A673 (cell line): ENCODE measurements at regions not wholly inside any gene's neighbourhood (a gene's known extent, or its start where the extent isn't known, plus 50 kb on each side); places are given as distances from the start of the nearest gene placed in this dataset.

Experiments
- BruUV-seq: library from RNA; stranded (reverse); fragments of 400-500 nt; replicated peaks from 2 replicates; lab custom pipeline; 2021; lab: Mats Ljungman, UMichigan
- CTCF ChIA-PET: fragments of 300-600 bp; sonication (Branson Sonifier 250); formaldehyde crosslinking; loops from one replicate; lab custom pipeline; 2022; ENCODE audit warnings: antibody characterized with exemption; lab: Charles Lee
- POLR2A ChIA-PET: fragments of 300-600 bp; sonication (Branson Sonifier 250); formaldehyde crosslinking; loops from one replicate; lab custom pipeline; 2022; ENCODE audit warnings: antibody characterized with exemption; ENCODE audit not compliant: low non-redundant PET; lab: Charles Lee
- DNase-seq: peaks from one replicate; pipeline ENCODE4 v3.0.0-alpha.2; 2015; ENCODE audit warnings: low spot score
- H3K27ac ChIP-seq: fragments of 200-600 bp; sonication (generic); 2 replicates; pipeline ENCODE4 v1.5.1; 2016; ENCODE audit warnings: mixed run types, low read depth, mild to moderate bottlenecking, mixed read lengths, antibody characterized with exemption, low read length; ENCODE audit not compliant: poor library complexity, severe bottlenecking
- H3K27me3 ChIP-seq: fragments of 200-600 bp; sonication (generic); replicated peaks from 2 replicates; pipeline ENCODE4 v1.6.1; 2017; ENCODE audit warnings: mixed run types, low read depth, mild to moderate bottlenecking, mixed read lengths, antibody characterized with exemption, low read length; ENCODE audit not compliant: insufficient read depth, poor library complexity
- H3K36me3 ChIP-seq: fragments of 200-600 bp; sonication (generic); 2 replicates; pipeline ENCODE4 v1.6.1; 2016; ENCODE audit warnings: mixed run types, mild to moderate bottlenecking, mixed read lengths, antibody characterized with exemption, low read length; ENCODE audit not compliant: insufficient read depth, poor library complexity, severe bottlenecking
- H3K4me1 ChIP-seq: fragments of 200-600 bp; sonication (generic); 2 replicates; pipeline ENCODE4 v1.6.1; 2017; ENCODE audit warnings: mixed run types, mild to moderate bottlenecking, mixed read lengths, antibody characterized with exemption, low read length; ENCODE audit not compliant: insufficient read depth, poor library complexity, severe bottlenecking
- H3K4me3 ChIP-seq: fragments of 200-600 bp; sonication (generic); 2 replicates; pipeline ENCODE4 v1.5.1; 2016; ENCODE audit warnings: low read depth, mixed run types, mild to moderate bottlenecking, mixed read lengths, low read length; ENCODE audit not compliant: poor library complexity, severe bottlenecking
- H3K9me3 ChIP-seq: fragments of 200-600 bp; sonication (generic); 2 replicates; pipeline ENCODE4 v1.6.1; 2016; ENCODE audit warnings: mixed run types, low read depth, mild to moderate bottlenecking, mixed read lengths, antibody characterized with exemption, low read length; ENCODE audit not compliant: poor library complexity, severe bottlenecking
- EZH2 ChIP-seq: fragments of 200-600 bp; sonication (generic); IDR thresholded peaks from 2 replicates; pipeline ENCODE4 v1.6.1; 2017; ENCODE audit warnings: borderline replicate concordance, low read depth, mild to moderate bottlenecking, mixed read lengths, antibody characterized with exemption, low read length; ENCODE audit not compliant: poor library complexity, severe bottlenecking
- intact Hi-C: fragments of 100-400 bp; cut with micrococcal nuclease; formaldehyde crosslinking; loops from one replicate; pipeline ENCODE4 v1.10.0; 2022; ENCODE audit not compliant: unreplicated experiment
- TF ChIP-seq, protein P1 (sequence below): fragments of 300-800, 200-600 bp; sonication (generic); conservative IDR thresholded peaks from 2 replicates; pipeline ENCODE4 v1.5.1; 2017; ENCODE audit warnings: low read depth, mild to moderate bottlenecking, antibody characterized with exemption, low read length, moderate library complexity, mixed read lengths

DNA sequence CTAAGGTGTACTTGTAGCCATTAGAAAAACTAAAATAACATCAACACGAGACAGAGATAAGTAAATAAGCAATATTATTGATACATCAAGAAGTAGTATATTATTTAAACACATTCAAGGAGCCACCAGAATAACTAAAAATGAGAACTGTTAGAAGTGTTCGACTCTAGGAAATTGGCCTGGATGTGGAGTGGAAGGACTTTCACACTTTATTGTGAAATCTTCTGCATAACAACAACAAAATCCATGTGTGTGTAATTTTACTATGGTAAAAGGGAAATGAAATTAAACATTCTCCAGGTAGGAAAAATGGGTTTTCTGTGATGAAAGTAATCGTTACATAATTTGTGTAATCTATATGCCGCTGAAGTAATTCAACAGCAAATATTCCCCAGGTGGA lies 96.3 kb upstream of the RNF152 start:
- Histone ChIP-seq H3K27ac (no peak overlapping the region), H3K4me3 (no peak overlapping the region), H3K4me1 (peaks cover 17% of the 10 kb centered on the region), H3K9me3 (no peaks in the 10 kb centered on the region), H3K27me3 (no peaks in the 10 kb centered on the region), H3K36me3 (no peaks in the 10 kb centered on the region)
- CTCF ChIA-PET: interaction anchor here (0.6 kb wide), 1 partner anchor 181 kb away, joined by 3 read pairs; no protein-coding TSS in a partner anchor
- POLR2A ChIA-PET: no interaction called here
- no peak for TF ChIP-seq EZH2
- TF ChIP-seq, protein P1, sequence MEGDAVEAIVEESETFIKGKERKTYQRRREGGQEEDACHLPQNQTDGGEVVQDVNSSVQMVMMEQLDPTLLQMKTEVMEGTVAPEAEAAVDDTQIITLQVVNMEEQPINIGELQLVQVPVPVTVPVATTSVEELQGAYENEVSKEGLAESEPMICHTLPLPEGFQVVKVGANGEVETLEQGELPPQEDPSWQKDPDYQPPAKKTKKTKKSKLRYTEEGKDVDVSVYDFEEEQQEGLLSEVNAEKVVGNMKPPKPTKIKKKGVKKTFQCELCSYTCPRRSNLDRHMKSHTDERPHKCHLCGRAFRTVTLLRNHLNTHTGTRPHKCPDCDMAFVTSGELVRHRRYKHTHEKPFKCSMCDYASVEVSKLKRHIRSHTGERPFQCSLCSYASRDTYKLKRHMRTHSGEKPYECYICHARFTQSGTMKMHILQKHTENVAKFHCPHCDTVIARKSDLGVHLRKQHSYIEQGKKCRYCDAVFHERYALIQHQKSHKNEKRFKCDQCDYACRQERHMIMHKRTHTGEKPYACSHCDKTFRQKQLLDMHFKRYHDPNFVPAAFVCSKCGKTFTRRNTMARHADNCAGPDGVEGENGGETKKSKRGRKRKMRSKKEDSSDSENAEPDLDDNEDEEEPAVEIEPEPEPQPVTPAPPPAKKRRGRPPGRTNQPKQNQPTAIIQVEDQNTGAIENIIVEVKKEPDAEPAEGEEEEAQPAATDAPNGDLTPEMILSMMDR: no peak
- no TSS peak for BruUV-seq
- no peak for DNase-seq
- intact Hi-C loops: no loop called here

DNA sequence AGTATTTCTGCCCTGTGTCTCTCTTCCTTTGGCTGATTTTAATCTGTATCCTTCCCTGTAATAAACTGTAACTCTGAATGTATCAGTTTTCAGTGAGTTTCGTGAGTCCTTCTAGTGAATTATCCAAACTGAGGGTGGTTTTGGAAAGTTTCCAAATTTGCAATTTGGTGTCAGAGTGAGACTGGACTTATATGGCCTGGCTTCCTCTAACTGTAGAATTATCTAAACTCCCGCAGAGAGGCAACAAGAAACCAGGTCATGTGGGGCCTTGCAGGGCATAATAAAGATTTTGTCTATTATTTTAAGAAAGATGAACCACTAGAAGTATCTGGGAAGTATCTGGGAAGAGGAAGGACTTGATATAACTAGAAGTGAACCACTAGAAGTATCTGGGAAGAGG lies 95.3 kb upstream of the RNF152 start:
- no peaks in the 10 kb centered on the region for H3K27me3 ChIP-seq
- ChIA-PET POLR2A (interaction anchor here (0.6 kb wide), 1 partner anchor 1193 kb away, joined by 3 read pairs; no protein-coding TSS in a partner anchor), CTCF (no interaction called here)
- intact Hi-C loops: no loop called here
- BruUV-seq: no TSS peak
- no peak overlapping the region for H3K27ac ChIP-seq
- no peaks in the 10 kb centered on the region for H3K9me3 ChIP-seq
- TF ChIP-seq, protein P1: no peak
- no peak for TF ChIP-seq EZH2
- H3K4me1 ChIP-seq: peaks cover 17% of the 10 kb centered on the region
- DNase-seq: peak; percentile 47
- H3K36me3 ChIP-seq: no peaks in the 10 kb centered on the region
- no peak overlapping the region for H3K4me3 ChIP-seq

DNA sequence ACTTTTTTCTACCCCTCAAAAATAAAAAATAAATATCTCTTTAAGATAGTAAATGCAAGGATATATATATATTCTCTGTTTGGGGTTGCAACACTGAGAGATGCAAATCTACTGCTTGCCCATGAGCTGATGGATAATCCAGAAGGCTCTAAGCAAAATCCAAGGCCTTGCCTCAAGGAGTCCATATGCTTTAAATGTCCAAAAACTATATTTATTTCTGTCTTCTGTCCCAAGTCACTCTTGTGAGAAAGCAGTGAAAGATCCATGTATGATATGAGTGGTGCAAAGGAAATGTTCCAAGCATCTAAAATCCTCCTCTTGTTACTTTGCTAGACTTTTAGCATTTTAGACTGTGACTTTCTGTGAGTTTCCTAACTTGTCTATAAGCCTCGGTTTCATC lies 92.9 kb upstream of the RNF152 start:
- BruUV-seq: no TSS peak

More for the DNA sequence above, 92.9 kb upstream of the RNF152 start:
- H3K27me3 ChIP-seq: no peaks in the 10 kb centered on the region
- intact Hi-C loops: no loop called here
- CTCF ChIA-PET: no interaction called here
- POLR2A ChIA-PET: no interaction called here
- no peaks in the 10 kb centered on the region for H3K4me1 ChIP-seq
- no peak overlapping the region for H3K27ac ChIP-seq
- no peak overlapping the region for H3K4me3 ChIP-seq
- H3K36me3 ChIP-seq: no peaks in the 10 kb centered on the region
- no peaks in the 10 kb centered on the region for H3K9me3 ChIP-seq
- TF ChIP-seq, protein P1: no peak
- TF ChIP-seq EZH2: no peak
- no peak for DNase-seq
